CD4-positive, CD25-positive, alpha-beta regulatory T cell (primary cell): ENCODE measurements at regions not wholly inside any gene's neighbourhood (a gene's known extent, or its start where the extent isn't known, plus 50 kb on each side); places are given as distances from the start of the nearest gene placed in this dataset.

Experiments used
- ATAC-seq, 2 donors: fragments of 150-1000 bp; cut with Tn5 transposase; one replicate each; pipeline ENCODE4 v1.10.0; 2021; ENCODE audit warnings: low read depth in 2 of 2, moderate number of reproducible peaks in 2 of 2, moderate library complexity in 1 of 2
- DNase-seq, 3 donors: peaks; one replicate each; pipeline versions ENCODE4 v3.0.0 to v3.0.0-alpha.2; 2012 to 2022; ENCODE audit warnings: mixed read lengths in 1 of 3
- H3K27ac ChIP-seq: one replicate; pipeline ENCODE4 v1.7.0; 2013; ENCODE audit warnings: mild to moderate bottlenecking, low read length; ENCODE audit not compliant: insufficient read depth, poor library complexity, severe bottlenecking
- H3K27me3 ChIP-seq: one replicate; pipeline ENCODE4 v1.7.0; 2013; ENCODE audit warnings: low read length; ENCODE audit not compliant: control insufficient read depth, insufficient read depth
- H3K36me3 ChIP-seq: one replicate; pipeline ENCODE4 v1.7.0; 2013; ENCODE audit warnings: mild to moderate bottlenecking, low read length, moderate library complexity; ENCODE audit not compliant: control insufficient read depth, insufficient read depth
- H3K4me1 ChIP-seq: 2 replicates; pipeline ENCODE4 v1.7.0; 2013; ENCODE audit warnings: mild to moderate bottlenecking, low read length; ENCODE audit not compliant: insufficient read depth, control insufficient read depth, poor library complexity, severe bottlenecking
- H3K4me3 ChIP-seq: one replicate; pipeline ENCODE4 v1.7.0; 2013; ENCODE audit warnings: low read depth, mild to moderate bottlenecking, low read length, moderate library complexity
- H3K9me3 ChIP-seq, 2 experiments: 1 replicate in 1 of 2; 2 replicates in 1 of 2; pipeline ENCODE4 v1.7.0; 2013; ENCODE audit warnings: low read length in 2 of 2, mild to moderate bottlenecking in 1 of 2, moderate library complexity in 1 of 2; ENCODE audit not compliant: control insufficient read depth in 2 of 2
- H3K27ac Mint-ChIP-seq, 3 donors: one replicate each; pipeline ENCODE4 v1.8.0; 2020 to 2022; ENCODE audit warnings: mild to moderate bottlenecking in 3 of 3, mixed read lengths in 3 of 3, moderate library complexity in 2 of 3
- H3K27me3 Mint-ChIP-seq: one replicate; pipeline ENCODE4 v1.8.0; 2022; ENCODE audit warnings: mild to moderate bottlenecking, mixed read lengths
- H3K36me3 Mint-ChIP-seq: one replicate; pipeline ENCODE4 v1.8.0; 2020; ENCODE audit warnings: mixed read lengths
- H3K4me1 Mint-ChIP-seq, 4 donors: one replicate each; pipeline ENCODE4 v1.8.0; 2020 to 2022; ENCODE audit warnings: mixed read lengths in 4 of 4, mild to moderate bottlenecking in 1 of 4
- H3K4me3 Mint-ChIP-seq, 4 donors: one replicate each; pipeline ENCODE4 v1.8.0; 2020 to 2022; ENCODE audit warnings: mild to moderate bottlenecking in 4 of 4, mixed read lengths in 4 of 4, moderate library complexity in 3 of 4
- H3K9me3 Mint-ChIP-seq, 7 donors: one replicate each; pipeline ENCODE4 v1.8.0; 2020 to 2022; ENCODE audit warnings: mixed read lengths in 7 of 7, mild to moderate bottlenecking in 3 of 7, moderate library complexity in 2 of 7

DNA sequence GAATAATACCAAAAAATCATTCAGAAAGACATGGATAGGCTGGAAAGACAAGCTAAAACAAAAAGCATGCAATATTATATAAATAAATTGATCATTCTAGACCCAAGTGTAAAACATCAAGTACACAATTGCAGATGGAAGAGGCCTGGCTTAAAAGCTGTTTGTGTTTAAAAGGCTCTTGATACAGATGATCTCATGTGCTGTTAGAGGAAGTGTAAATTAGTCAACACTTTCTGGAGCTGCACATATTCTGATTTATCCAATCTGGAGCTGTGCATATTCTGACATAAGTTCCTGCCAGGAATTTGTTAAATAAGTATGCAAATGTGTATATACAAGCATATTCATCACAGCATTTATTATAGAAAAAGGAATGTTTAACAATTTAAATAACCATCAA lies 273.1 kb downstream of the RPS29 start:
- Histone ChIP-seq H3K27me3 (no peaks in the 10 kb centered on the region), H3K4me3 (no peak overlapping the region), H3K9me3 (no peaks in the 10 kb centered on the region), H3K27ac (no peak overlapping the region), H3K4me1 (no peaks in the 10 kb centered on the region), H3K36me3 (no peaks in the 10 kb centered on the region)
- H3K9me3 Mint-ChIP-seq, result peaks cover 0 to 5% (median 0%) of the 10 kb centered on the region in 7 donors
- no peak overlapping the region for H3K4me3 Mint-ChIP-seq
- no peaks in the 10 kb centered on the region for H3K36me3 Mint-ChIP-seq
- DNase-seq, result no peak
- H3K27me3 Mint-ChIP-seq, result peaks cover 7% of the 10 kb centered on the region
- no peak overlapping the region for H3K27ac Mint-ChIP-seq
- ATAC-seq, result no peak
- no peaks in the 10 kb centered on the region for H3K4me1 Mint-ChIP-seq

DNA sequence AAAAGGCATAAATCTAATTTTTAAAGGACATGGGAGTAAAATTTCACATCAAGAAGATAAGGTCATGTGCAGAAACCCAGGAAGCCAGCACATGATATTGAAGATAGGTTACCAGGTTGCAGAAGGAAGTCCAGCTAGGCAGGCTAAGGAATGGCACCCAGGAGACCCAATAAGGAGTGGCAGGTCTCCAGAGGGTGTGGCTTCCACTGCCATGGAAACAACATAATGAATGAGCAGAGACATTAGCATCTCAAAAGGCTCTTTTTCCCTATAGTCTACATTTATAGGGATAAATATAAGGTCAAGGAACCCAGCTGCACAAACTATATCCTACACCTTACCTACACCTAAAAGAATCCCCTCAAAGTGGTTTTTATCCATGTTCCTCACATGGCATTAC lies 275.9 kb downstream of the RPS29 start:
- Histone ChIP-seq H3K36me3 (no peaks in the 10 kb centered on the region), H3K4me3 (no peak overlapping the region), H3K27me3 (no peaks in the 10 kb centered on the region), H3K4me1 (no peaks in the 10 kb centered on the region), H3K9me3 (no peaks in the 10 kb centered on the region), H3K27ac (no peak overlapping the region)
- DNase-seq, result no peak
- Mint-ChIP-seq H3K4me3 (no peak overlapping the region), H3K27me3 (no peaks in the 10 kb centered on the region), H3K36me3 (no peaks in the 10 kb centered on the region), H3K4me1 (no peaks in the 10 kb centered on the region), H3K27ac (no peak overlapping the region), H3K9me3 (peaks cover 0 to 3% (median 0%) of the 10 kb centered on the region in 7 donors)
- no peak for ATAC-seq

DNA sequence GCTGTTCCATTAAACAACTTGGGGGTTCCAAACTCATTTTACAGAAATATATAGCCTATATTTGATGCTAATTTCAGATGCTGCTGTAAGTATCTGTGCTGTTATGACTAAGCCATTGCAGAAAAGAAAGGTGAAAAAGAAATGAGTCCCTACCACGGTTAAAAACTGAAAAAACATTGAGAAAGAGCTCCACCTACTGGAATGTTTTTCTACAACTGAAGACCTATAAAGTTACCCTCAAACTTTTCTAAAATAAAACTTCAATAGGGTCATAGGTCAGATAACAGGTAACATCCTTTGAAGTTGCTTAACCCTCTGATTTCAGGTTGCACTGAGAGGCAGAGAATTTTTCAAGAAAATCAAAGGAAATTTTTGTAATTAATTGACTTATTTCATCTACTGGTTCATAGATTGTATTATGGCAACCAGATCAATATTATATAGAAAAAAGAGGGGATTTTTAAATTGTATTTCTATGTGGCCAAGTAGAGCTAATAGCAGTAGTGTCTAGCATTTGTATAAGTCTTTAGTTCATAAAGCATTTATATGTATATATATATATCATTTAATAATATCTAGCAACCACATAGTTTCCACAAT lies 279.9 kb downstream of the RPS29 start:
- no peaks in the 10 kb centered on the region for H3K27me3 ChIP-seq

DNA sequence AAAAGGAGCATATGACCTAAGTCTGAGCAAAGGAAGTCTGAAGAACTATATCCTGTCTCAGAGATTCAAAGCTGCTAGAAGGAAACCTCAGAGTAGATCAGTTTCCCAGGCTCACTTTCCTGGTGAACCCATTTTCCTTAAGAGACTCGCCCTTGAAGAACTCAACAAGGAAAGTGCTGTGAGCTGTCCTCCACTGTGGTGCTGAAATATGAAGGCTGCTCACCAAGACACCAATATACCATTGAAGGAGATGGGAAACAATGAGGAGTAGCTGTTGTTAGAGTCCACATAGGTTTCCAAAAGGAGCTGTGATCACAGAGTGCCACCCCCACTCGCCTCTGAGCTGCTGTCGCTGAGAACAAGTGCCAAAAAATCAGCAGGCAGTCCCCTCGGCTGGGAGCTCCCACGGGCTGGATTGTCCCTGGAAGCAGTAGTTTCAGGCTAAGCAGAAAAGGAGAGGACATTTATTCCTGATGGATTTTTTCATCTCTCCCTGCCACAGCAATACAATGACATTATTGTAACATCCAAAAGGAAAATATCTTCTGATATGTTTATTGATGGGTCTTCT lies 282.1 kb downstream of the RPS29 start:
- H3K36me3 ChIP-seq, result no peaks in the 10 kb centered on the region
- no peak overlapping the region for H3K4me3 ChIP-seq
- no peaks in the 10 kb centered on the region for H3K27me3 Mint-ChIP-seq
- H3K36me3 Mint-ChIP-seq, result no peaks in the 10 kb centered on the region
- no peak overlapping the region for H3K27ac ChIP-seq
- ATAC-seq, result no peak
- H3K27ac Mint-ChIP-seq, result no peak overlapping the region
- no peaks in the 10 kb centered on the region for H3K27me3 ChIP-seq
- no peaks in the 10 kb centered on the region for H3K4me1 Mint-ChIP-seq
- no peak overlapping the region for H3K4me3 Mint-ChIP-seq
- peak in 1 of 3 donors; percentile 3 for DNase-seq
- no peaks in the 10 kb centered on the region for H3K9me3 ChIP-seq
- no peaks in the 10 kb centered on the region for H3K4me1 ChIP-seq
- peaks cover 0 to 4% (median 0%) of the 10 kb centered on the region in 7 donors for H3K9me3 Mint-ChIP-seq

More for the DNA sequence above, 279.9 kb downstream of the RPS29 start:
- Mint-ChIP-seq H3K36me3 (no peaks in the 10 kb centered on the region), H3K27me3 (no peaks in the 10 kb centered on the region), H3K4me1 (no peaks in the 10 kb centered on the region), H3K27ac (no peak overlapping the region), H3K9me3 (peaks cover 0 to 4% (median 0%) of the 10 kb centered on the region in 7 donors), H3K4me3 (no peak overlapping the region)
- H3K4me3 ChIP-seq, result no peak overlapping the region
- H3K9me3 ChIP-seq, result no peaks in the 10 kb centered on the region
- DNase-seq (peak in 1 of 3 donors; percentile 22), ATAC-seq (no peak)
- H3K36me3 ChIP-seq, result no peaks in the 10 kb centered on the region
- H3K4me1 ChIP-seq, result no peaks in the 10 kb centered on the region
- no peak overlapping the region for H3K27ac ChIP-seq

DNA sequence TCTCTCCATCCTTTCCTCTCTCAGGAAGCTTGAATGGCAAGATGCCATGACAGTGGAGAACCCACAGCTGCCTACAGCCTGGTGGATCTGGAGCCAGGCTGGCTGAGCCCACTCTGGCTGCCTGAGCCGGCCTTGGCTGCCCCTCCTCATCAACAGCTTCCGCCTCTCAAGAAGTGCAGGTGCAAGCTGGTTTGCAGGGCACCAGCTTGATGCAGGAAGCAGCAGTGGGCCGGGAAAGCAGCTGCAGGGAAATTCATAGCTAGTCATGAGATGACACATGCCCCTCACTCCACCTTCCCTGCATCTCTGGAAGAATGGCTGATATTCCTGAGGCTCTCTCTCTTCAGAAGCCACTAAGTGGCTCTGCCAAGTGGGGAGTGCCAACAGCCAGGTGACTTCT lies 289.1 kb downstream of the RPS29 start:
- DNase-seq, result no peak
- Histone ChIP-seq H3K36me3 (no peaks in the 10 kb centered on the region), H3K27ac (no peak overlapping the region), H3K27me3 (no peaks in the 10 kb centered on the region), H3K4me1 (no peaks in the 10 kb centered on the region), H3K9me3 (no peaks in the 10 kb centered on the region), H3K4me3 (no peak overlapping the region)
- Mint-ChIP-seq H3K36me3 (no peaks in the 10 kb centered on the region), H3K4me1 (no peaks in the 10 kb centered on the region), H3K27ac (no peak overlapping the region), H3K9me3 (peaks cover 0 to 3% (median 0%) of the 10 kb centered on the region in 7 donors), H3K4me3 (no peak overlapping the region), H3K27me3 (peaks cover 5% of the 10 kb centered on the region)
- ATAC-seq, result no peak

DNA sequence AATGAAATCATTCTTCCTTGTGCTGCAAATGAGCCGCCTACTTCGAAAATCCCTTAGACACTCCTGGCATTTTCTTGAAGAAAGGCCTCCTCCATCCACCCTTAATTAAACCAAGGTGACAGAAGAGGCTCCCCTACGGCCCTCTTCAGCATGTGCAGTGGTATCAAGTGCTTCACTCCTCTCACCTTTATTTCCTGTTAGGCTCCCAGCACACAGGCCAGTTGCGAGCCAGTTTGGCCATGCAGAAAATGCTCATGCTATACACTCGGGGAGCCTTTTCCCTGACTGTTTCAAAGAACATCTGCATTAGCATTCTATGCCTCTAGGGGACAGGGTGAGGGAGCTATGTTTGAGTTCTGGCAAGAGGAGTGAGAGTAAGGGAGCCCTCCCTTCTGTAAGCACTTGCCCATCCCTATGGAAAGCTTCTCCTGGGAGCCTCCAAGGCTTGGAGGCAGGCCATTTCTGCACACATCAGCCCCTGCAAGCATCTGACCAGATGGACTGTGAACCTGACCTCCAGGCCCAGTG lies 291.5 kb downstream of the RPS29 start:
- H3K4me1 Mint-ChIP-seq, result no peaks in the 10 kb centered on the region
- ATAC-seq, result no peak

DNA sequence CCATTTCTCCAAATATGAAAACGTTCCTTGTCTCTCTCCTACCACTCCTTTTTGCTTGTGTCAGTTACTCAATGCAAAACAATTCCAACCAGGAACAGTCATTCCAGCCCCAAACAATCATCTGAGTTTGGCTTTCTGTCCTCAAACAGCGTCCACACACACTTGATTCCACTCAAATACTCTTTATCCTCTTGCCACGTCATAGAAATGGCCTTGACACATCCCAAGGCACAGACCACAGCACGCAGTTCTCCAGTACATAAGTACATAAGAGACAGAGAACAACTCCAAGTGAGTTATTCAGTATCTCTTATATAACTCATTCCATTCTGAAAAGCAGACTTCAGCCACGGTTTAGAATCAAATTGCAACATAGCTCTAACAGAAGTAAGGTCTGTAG lies 299.2 kb downstream of the RPS29 start:
- H3K27me3 ChIP-seq, result no peaks in the 10 kb centered on the region
- H3K27ac ChIP-seq, result no peak overlapping the region
- no peak for ATAC-seq
- Mint-ChIP-seq H3K4me3 (no peak overlapping the region), H3K36me3 (no peaks in the 10 kb centered on the region), H3K27ac (no peak overlapping the region), H3K27me3 (peaks cover 4% of the 10 kb centered on the region), H3K9me3 (peaks cover 0 to 9% (median 0%) of the 10 kb centered on the region in 7 donors), H3K4me1 (no peaks in the 10 kb centered on the region)
- H3K9me3 ChIP-seq, result no peaks in the 10 kb centered on the region
- no peaks in the 10 kb centered on the region for H3K36me3 ChIP-seq
- H3K4me1 ChIP-seq, result no peaks in the 10 kb centered on the region
- no peak overlapping the region for H3K4me3 ChIP-seq
- no peak for DNase-seq

More for the DNA sequence above, 291.5 kb downstream of the RPS29 start:
- Mint-ChIP-seq H3K4me3 (no peak overlapping the region), H3K27ac (no peak overlapping the region), H3K36me3 (no peaks in the 10 kb centered on the region), H3K9me3 (peaks cover 0 to 2% (median 0%) of the 10 kb centered on the region in 7 donors), H3K27me3 (peaks cover 6% of the 10 kb centered on the region)
- no peaks in the 10 kb centered on the region for H3K27me3 ChIP-seq
- DNase-seq, result no peak
- H3K4me3 ChIP-seq, result no peak overlapping the region
- H3K27ac ChIP-seq, result no peak overlapping the region
- H3K9me3 ChIP-seq, result no peaks in the 10 kb centered on the region
- H3K36me3 ChIP-seq, result no peaks in the 10 kb centered on the region
- H3K4me1 ChIP-seq, result no peaks in the 10 kb centered on the region
